Stimulated activated CD8-positive, alpha-beta memory T cell treated with anti-CD3 and anti-CD28 coated beads, Interleukin-2, amount 100 ng/mL, for 1 hour (primary cell): ENCODE measurements at regions not wholly inside any gene's neighbourhood (a gene's known extent, or its start where the extent isn't known, plus 50 kb on each side); places are given as distances from the start of the nearest gene placed in this dataset.
"Not testable (repeated sequence)": the region's sequence is repeated elsewhere in the genome, so short reads cannot be mapped to it uniquely, and the experiment has no call there.

Experiments used
- DNase-seq, 2 donors: peaks; one replicate each; pipeline ENCODE4 v3.0.0-alpha.2; 2020; ENCODE audit warnings: low read depth in 2 of 2

- no peak for DNase-seq
Measured at GRCh38 chr13:73520566-73521289, 461.9 kb downstream of the KLF5 start.

GRCh38 chr13:73520135-73520534, 461.3 kb downstream of the KLF5 start:
- DNase-seq: not testable (repeated sequence)

- no peak for DNase-seq
Measured at GRCh38 chr13:73519396-73520116, 460.8 kb downstream of the KLF5 start.

- no peak for DNase-seq
Measured at GRCh38 chr13:73517766-73518165, 459.0 kb downstream of the KLF5 start.

GRCh38 chr13:73516731-73517130, 457.9 kb downstream of the KLF5 start:
- no peak for DNase-seq

GRCh38 chr13:73514208-73514607, 455.4 kb downstream of the KLF5 start:
- DNase-seq: no peak

- no peak for DNase-seq
Measured at GRCh38 chr13:73513751-73514150, 454.9 kb downstream of the KLF5 start.

- no peak for DNase-seq
Measured at GRCh38 chr13:73508841-73509240, 450.0 kb downstream of the KLF5 start.

- no peak for DNase-seq
Measured at GRCh38 chr13:73505376-73505890, 446.6 kb downstream of the KLF5 start.

GRCh38 chr13:73499695-73500094, 440.9 kb downstream of the KLF5 start:
- DNase-seq: no peak

GRCh38 chr13:73497430-73497829, 438.6 kb downstream of the KLF5 start:
- DNase-seq: no peak

- no peak for DNase-seq
Measured at GRCh38 chr13:73496711-73497110, 437.9 kb downstream of the KLF5 start.

- no peak for DNase-seq
Measured at GRCh38 chr13:73492811-73493210, 434.0 kb downstream of the KLF5 start.

- no peak for DNase-seq
Measured at GRCh38 chr13:73482556-73482955, 423.8 kb downstream of the KLF5 start.

GRCh38 chr13:73481886-73482445, 423.2 kb downstream of the KLF5 start:
- DNase-seq: no peak

- DNase-seq: no peak
Measured at GRCh38 chr13:73480779-73481559, 422.2 kb downstream of the KLF5 start.

GRCh38 chr13:73479856-73480255, 421.1 kb downstream of the KLF5 start:
- no peak for DNase-seq

- no peak for DNase-seq
Measured at GRCh38 chr13:73479351-73479750, 420.5 kb downstream of the KLF5 start.

- no peak for DNase-seq
Measured at GRCh38 chr13:73477441-73477840, 418.6 kb downstream of the KLF5 start.

GRCh38 chr13:73473016-73473415, 414.2 kb downstream of the KLF5 start:
- DNase-seq: no peak

- DNase-seq: no peak
Measured at GRCh38 chr13:73467125-73467524, 408.3 kb downstream of the KLF5 start.

GRCh38 chr13:73466561-73466960, 407.8 kb downstream of the KLF5 start:
- DNase-seq: no peak
